ENCODE measurements at regions not wholly inside any gene's neighbourhood (a gene's known extent, or its start where the extent isn't known, plus 50 kb on each side); places are given as distances from the start of the nearest gene placed in this dataset.

GRCh38 chr2:120669121-120669952, 66.3 kb upstream of the GLI2 start:
- peak; percentile 12 to 65 for DNase-seq

GRCh38 chr2:120669971-120670370, 65.7 kb upstream of the GLI2 start:
- no peak for DNase-seq

GRCh38 chr2:120670371-120670770, 65.3 kb upstream of the GLI2 start:
- no peak for DNase-seq

GRCh38 chr2:120670771-120671480, 64.7 kb upstream of the GLI2 start:
- DNase-seq, result no peak

- DNase-seq, result no peak
These were observed 63.0 kb upstream of the GLI2 start for GRCh38 chr2:120672526-120673204.

GRCh38 chr2:120673205-120673550, 62.5 kb upstream of the GLI2 start:
- DNase-seq, result no peak

- DNase-seq, result no peak
These were observed 62.1 kb upstream of the GLI2 start for GRCh38 chr2:120673571-120674061.

- DNase-seq, result no peak
These were observed 61.2 kb upstream of the GLI2 start for GRCh38 chr2:120674246-120675170.

- DNase-seq, result peak; percentile 15 to 75
These were observed 60.1 kb upstream of the GLI2 start for GRCh38 chr2:120675460-120676130.

GRCh38 chr2:120677221-120677620, 58.4 kb upstream of the GLI2 start:
- no peak for DNase-seq

GRCh38 chr2:120677696-120678247, 57.9 kb upstream of the GLI2 start:
- DNase-seq, result no peak

- no peak for DNase-seq
These were observed 57.4 kb upstream of the GLI2 start for GRCh38 chr2:120678251-120678650.

- no peak for DNase-seq
These were observed 56.7 kb upstream of the GLI2 start for GRCh38 chr2:120678926-120679325.

GRCh38 chr2:120679526-120679925, 56.1 kb upstream of the GLI2 start:
- DNase-seq, result no peak

- peak; percentile 77 to 90 for DNase-seq
These were observed 55.4 kb upstream of the GLI2 start for GRCh38 chr2:120680136-120680761.

- DNase-seq, result no peak
These were observed 54.5 kb upstream of the GLI2 start for GRCh38 chr2:120681181-120681580.

- no peak for DNase-seq
These were observed 53.9 kb upstream of the GLI2 start for GRCh38 chr2:120681696-120682288.

GRCh38 chr2:120682654-120683053, 53.0 kb upstream of the GLI2 start:
- DNase-seq, result no peak

GRCh38 chr2:120683081-120683480, 52.6 kb upstream of the GLI2 start:
- no peak for DNase-seq

GRCh38 chr2:120683701-120684100, 52.0 kb upstream of the GLI2 start:
- DNase-seq, result no peak
